CD4-positive, alpha-beta T cell (primary cell): ENCODE measurements at regions not wholly inside any gene's neighbourhood (a gene's known extent, or its start where the extent isn't known, plus 50 kb on each side); places are given as distances from the start of the nearest gene placed in this dataset.

Source experiments
- ATAC-seq: fragments of 200-7000 bp; cut with Tn5 transposase; one replicate; pipeline ENCODE4 v1.10.0; 2022; ENCODE audit warnings: mild to moderate bottlenecking; ENCODE audit not compliant: poor library complexity
- CTCF ChIA-PET: fragments of 350-600 bp; sonication (Branson Sonifier 250); formaldehyde crosslinking; loops from one replicate; lab custom pipeline; 2021; ENCODE audit warnings: antibody characterized with exemption, inconsistent platforms; lab: Charles Lee
- POLR2A ChIA-PET: fragments of 350-600 bp; sonication (Branson Sonifier 250); formaldehyde crosslinking; loops from one replicate; lab custom pipeline; 2021; ENCODE audit warnings: antibody characterized with exemption, inconsistent platforms; lab: Charles Lee
- DNase-seq, 14 experiments: peaks; one replicate each; pipeline ENCODE4 v3.0.0-alpha.2; 2013 to 2020; ENCODE audit warnings: mixed read lengths in 2 of 14
- H3K27ac ChIP-seq, 2 donors: one replicate each; pipeline versions ENCODE4 v1.5.1 to v1.7.0; 2013; ENCODE audit warnings: low read length in 2 of 2, low read depth in 1 of 2, mild to moderate bottlenecking in 1 of 2
- H3K27me3 ChIP-seq, 2 experiments: 1 replicate in 1 of 2; 2 replicates in 1 of 2; pipeline versions ENCODE4 v1.6.1 to v1.7.0; 2013; ENCODE audit warnings: low read length in 2 of 2, control low read depth in 1 of 2, mild to moderate bottlenecking in 1 of 2, moderate library complexity in 1 of 2; ENCODE audit not compliant: insufficient read depth in 2 of 2, control insufficient read depth in 1 of 2
- H3K36me3 ChIP-seq: one replicate; pipeline ENCODE4 v1.6.1; 2013; ENCODE audit warnings: low read length, control low read depth; ENCODE audit not compliant: insufficient read depth
- H3K4me1 ChIP-seq: one replicate; pipeline ENCODE4 v1.6.1; 2013; ENCODE audit warnings: low read length, control low read depth; ENCODE audit not compliant: insufficient read depth
- H3K4me3 ChIP-seq: one replicate; pipeline ENCODE4 v1.5.1; 2013; ENCODE audit warnings: mild to moderate bottlenecking, low read length, moderate library complexity
- H3K9me3 ChIP-seq, 2 experiments: 1 replicate in 1 of 2; 2 replicates in 1 of 2; pipeline versions ENCODE4 v1.6.1 to v1.7.0; 2013; ENCODE audit warnings: low read length in 2 of 2, mild to moderate bottlenecking in 2 of 2, control low read depth in 1 of 2, moderate library complexity in 1 of 2; ENCODE audit not compliant: control insufficient read depth in 1 of 2, insufficient read depth in 1 of 2
- H3K27ac Mint-ChIP-seq: one replicate; pipeline ENCODE4 v1.8.0; 2020; ENCODE audit warnings: mixed read lengths
- H3K27me3 Mint-ChIP-seq: one replicate; pipeline ENCODE4 v1.8.0; 2021; ENCODE audit warnings: mixed read lengths
- H3K36me3 Mint-ChIP-seq: one replicate; pipeline ENCODE4 v1.8.0; 2021; ENCODE audit warnings: low read depth, mixed read lengths
- H3K4me1 Mint-ChIP-seq: one replicate; pipeline ENCODE4 v1.8.0; 2021; ENCODE audit warnings: low read depth, mixed read lengths
- H3K4me3 Mint-ChIP-seq: one replicate; pipeline ENCODE4 v1.8.0; 2020; ENCODE audit warnings: mild to moderate bottlenecking, mixed read lengths
- H3K9me3 Mint-ChIP-seq: one replicate; pipeline ENCODE4 v1.8.0; 2020; ENCODE audit warnings: mixed read lengths
- intact Hi-C, 2 experiments: fragments of 100-400 bp; cut with DNase I in 1 of 2; cut with micrococcal nuclease in 1 of 2; formaldehyde crosslinking; loops; one replicate each; pipeline versions ENCODE4 v1.15.1 to v1.9.0; 2023 to 2025; cut with DNase I, micrococcal nuclease
- TF ChIP-seq, protein P1 (sequence below): fragments of 200-600 bp; IDR thresholded peaks from one replicate; pipeline ENCODE4 v1.8.0; 2022; ENCODE audit warnings: antibody characterized with exemption, mild to moderate bottlenecking

DNA sequence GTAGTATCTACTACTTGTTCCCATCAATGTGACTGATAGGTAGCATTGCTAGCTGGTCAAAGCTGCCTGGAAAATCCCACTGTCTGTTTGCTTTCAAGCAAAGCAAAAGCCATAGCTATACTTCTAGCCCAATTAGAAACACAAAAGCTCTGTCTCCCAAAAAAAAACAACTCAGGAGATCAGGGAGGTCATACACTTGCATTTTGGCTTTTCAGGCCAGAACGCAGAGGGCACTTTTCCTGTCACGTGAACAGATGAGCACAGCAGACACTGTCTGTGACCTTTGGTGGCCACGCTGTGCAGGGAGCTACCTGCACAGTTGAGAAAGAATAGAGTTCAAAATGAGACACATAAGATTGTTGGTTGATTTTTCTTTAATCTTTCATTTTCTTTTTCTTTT, 441.7 kb upstream of the PDZRN3 start:
- TF ChIP-seq, protein P1, sequence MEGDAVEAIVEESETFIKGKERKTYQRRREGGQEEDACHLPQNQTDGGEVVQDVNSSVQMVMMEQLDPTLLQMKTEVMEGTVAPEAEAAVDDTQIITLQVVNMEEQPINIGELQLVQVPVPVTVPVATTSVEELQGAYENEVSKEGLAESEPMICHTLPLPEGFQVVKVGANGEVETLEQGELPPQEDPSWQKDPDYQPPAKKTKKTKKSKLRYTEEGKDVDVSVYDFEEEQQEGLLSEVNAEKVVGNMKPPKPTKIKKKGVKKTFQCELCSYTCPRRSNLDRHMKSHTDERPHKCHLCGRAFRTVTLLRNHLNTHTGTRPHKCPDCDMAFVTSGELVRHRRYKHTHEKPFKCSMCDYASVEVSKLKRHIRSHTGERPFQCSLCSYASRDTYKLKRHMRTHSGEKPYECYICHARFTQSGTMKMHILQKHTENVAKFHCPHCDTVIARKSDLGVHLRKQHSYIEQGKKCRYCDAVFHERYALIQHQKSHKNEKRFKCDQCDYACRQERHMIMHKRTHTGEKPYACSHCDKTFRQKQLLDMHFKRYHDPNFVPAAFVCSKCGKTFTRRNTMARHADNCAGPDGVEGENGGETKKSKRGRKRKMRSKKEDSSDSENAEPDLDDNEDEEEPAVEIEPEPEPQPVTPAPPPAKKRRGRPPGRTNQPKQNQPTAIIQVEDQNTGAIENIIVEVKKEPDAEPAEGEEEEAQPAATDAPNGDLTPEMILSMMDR: no peak
- intact Hi-C loops: no loop called here
- Histone ChIP-seq H3K9me3 (peaks cover 0 to 4% of the 10 kb centered on the region in 2 experiments), H3K4me1 (no peaks in the 10 kb centered on the region), H3K4me3 (no peak overlapping the region), H3K27me3 (no peaks in the 10 kb centered on the region), H3K27ac (no peak overlapping the region), H3K36me3 (no peaks in the 10 kb centered on the region)
- Mint-ChIP-seq H3K27me3 (no peaks in the 10 kb centered on the region), H3K27ac (no peak overlapping the region), H3K4me3 (no peak overlapping the region), H3K9me3 (peaks cover 3% of the 10 kb centered on the region), H3K4me1 (no peaks in the 10 kb centered on the region), H3K36me3 (no peaks in the 10 kb centered on the region)
- ATAC-seq: no peak
- ChIA-PET CTCF (no interaction called here), POLR2A (no interaction called here)
- DNase-seq: no peak

DNA sequence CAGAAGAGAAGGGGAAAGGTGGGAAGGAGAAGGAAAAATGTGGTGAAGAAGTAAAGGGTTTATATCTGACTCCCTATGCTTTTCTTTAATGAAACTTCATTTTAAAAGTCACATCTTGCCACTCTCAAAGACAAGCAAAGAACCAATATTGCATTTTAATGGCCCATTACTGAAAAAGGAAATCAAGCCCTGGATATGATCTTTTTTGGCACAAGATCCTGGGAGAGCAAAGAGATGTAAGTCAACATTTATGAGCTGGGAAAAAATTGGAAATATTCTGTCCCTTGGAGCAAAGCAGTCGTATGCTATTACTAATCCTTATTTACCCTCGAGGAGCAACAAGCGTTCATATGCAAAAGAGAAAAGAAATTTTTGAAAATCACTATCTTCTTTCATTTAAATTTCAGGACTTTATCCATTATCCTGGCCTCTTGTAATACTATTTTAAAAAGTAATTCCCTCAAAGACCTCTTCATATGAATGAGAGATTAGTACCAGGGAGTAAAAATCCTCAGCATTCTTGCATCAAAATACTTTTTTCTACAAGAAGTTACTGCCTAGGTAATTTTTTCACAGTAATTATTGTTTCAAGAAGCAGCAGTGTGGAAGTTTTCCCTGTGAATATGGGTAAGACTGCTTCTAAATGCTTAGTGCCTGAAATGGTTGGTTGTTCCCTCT, 435.3 kb upstream of the PDZRN3 start:
- Mint-ChIP-seq H3K27me3 (no peaks in the 10 kb centered on the region), H3K4me3 (no peak overlapping the region), H3K9me3 (peaks cover 7% of the 10 kb centered on the region), H3K36me3 (no peaks in the 10 kb centered on the region), H3K27ac (no peak overlapping the region), H3K4me1 (no peaks in the 10 kb centered on the region)
- Histone ChIP-seq H3K9me3 (peaks cover 0 to 2% of the 10 kb centered on the region in 2 experiments), H3K4me3 (no peak overlapping the region), H3K27me3 (no peaks in the 10 kb centered on the region), H3K4me1 (no peaks in the 10 kb centered on the region), H3K27ac (no peak overlapping the region), H3K36me3 (no peaks in the 10 kb centered on the region)
- DNase-seq: no peak
- TF ChIP-seq, protein P1: no peak
- CTCF ChIA-PET: no interaction called here
- ATAC-seq: no peak
- POLR2A ChIA-PET: no interaction called here
- intact Hi-C loops: no loop called here

DNA sequence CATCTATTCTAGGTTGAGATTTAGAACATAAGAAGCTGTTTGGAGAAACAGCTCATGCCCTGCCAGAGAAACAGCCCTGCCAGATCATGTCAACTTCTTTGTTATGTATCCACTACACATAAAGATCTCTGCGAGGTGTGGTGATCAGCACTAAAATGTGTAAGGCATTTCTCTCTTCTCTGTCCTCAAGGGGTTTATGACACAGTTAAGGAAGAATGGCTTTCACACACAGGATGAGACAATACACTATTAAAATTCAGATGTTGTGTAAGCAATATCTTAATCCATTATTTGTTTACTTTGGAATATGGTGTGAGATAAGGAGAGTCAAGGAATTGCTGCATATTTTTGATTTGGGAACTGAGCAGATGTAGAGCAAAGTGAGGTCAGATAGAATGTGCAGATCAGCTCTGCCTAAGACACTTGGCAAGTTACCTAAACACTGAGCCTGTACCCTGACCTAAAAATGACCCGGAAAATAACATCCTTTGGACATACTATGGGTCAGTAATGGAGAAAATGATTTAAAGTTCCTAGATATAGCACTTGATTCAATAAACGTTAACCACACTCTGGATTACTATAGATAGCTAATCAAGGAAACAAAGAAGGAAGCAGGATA, 434.7 kb upstream of the PDZRN3 start:
- H3K4me1 Mint-ChIP-seq: no peaks in the 10 kb centered on the region
- no peaks in the 10 kb centered on the region for H3K36me3 ChIP-seq
- H3K36me3 Mint-ChIP-seq: no peaks in the 10 kb centered on the region
- TF ChIP-seq, protein P1: no peak
- H3K4me1 ChIP-seq: no peaks in the 10 kb centered on the region
- peaks cover 7% of the 10 kb centered on the region for H3K9me3 Mint-ChIP-seq
- no peak for DNase-seq
- no peaks in the 10 kb centered on the region for H3K9me3 ChIP-seq
- H3K4me3 ChIP-seq: no peak overlapping the region
- POLR2A ChIA-PET: no interaction called here
- H3K4me3 Mint-ChIP-seq: no peak overlapping the region
- CTCF ChIA-PET: no interaction called here
- H3K27ac ChIP-seq: no peak overlapping the region
- H3K27me3 ChIP-seq: no peaks in the 10 kb centered on the region
- no peak for ATAC-seq
- intact Hi-C loops: no loop called here
- H3K27ac Mint-ChIP-seq: no peak overlapping the region
- H3K27me3 Mint-ChIP-seq: no peaks in the 10 kb centered on the region
